Hepatocyte (in vitro differentiated cells): ENCODE measurements at regions not wholly inside any gene's neighbourhood (a gene's known extent, or its start where the extent isn't known, plus 50 kb on each side); places are given as distances from the start of the nearest gene placed in this dataset.

Experiments used
- DNase-seq: peaks from one replicate; pipeline ENCODE4 v3.0.0-alpha.2; 2016; ENCODE audit warnings: low spot score
- H2AFZ ChIP-seq: fragments of 200-600 bp; sonication (generic); 2 replicates; pipeline ENCODE4 v1.6.0; 2016; ENCODE audit warnings: antibody characterized with exemption, mild to moderate bottlenecking
- H3K27ac ChIP-seq: fragments of 200-600 bp; sonication (generic); 2 replicates; pipeline ENCODE4 v1.5.1; 2016; ENCODE audit warnings: mild to moderate bottlenecking
- H3K27me3 ChIP-seq: fragments of 200-600 bp; sonication (generic); 2 replicates; pipeline ENCODE4 v1.6.1; 2016
- H3K36me3 ChIP-seq: fragments of 200-600 bp; sonication (generic); replicated peaks from 2 replicates; pipeline ENCODE4 v1.5.1; 2016; ENCODE audit warnings: low read depth; ENCODE audit not compliant: insufficient read depth
- H3K4me1 ChIP-seq: fragments of 200-600 bp; sonication (generic); 2 replicates; pipeline ENCODE4 v1.5.1; 2016; ENCODE audit warnings: mild to moderate bottlenecking, moderate library complexity; ENCODE audit not compliant: insufficient read depth
- H3K4me2 ChIP-seq: fragments of 200-600 bp; sonication (generic); 2 replicates; pipeline ENCODE4 v1.6.0; 2016
- H3K4me3 ChIP-seq: fragments of 200-600 bp; sonication (generic); 2 replicates; pipeline ENCODE4 v1.5.1; 2016; ENCODE audit warnings: mild to moderate bottlenecking
- H3K79me2 ChIP-seq: fragments of 200-600 bp; sonication (generic); 2 replicates; pipeline ENCODE4 v1.6.0; 2017; ENCODE audit warnings: mild to moderate bottlenecking
- H3K9me2 ChIP-seq: fragments of 200-600 bp; sonication (generic); replicated peaks from 2 replicates; pipeline ENCODE4 v1.6.0; 2017; ENCODE audit warnings: mild to moderate bottlenecking; ENCODE audit not compliant: insufficient read depth
- H3K9me3 ChIP-seq: fragments of 200-600 bp; sonication (generic); 2 replicates; pipeline ENCODE4 v1.5.1; 2016; ENCODE audit warnings: low read depth, mild to moderate bottlenecking
- H4K20me1 ChIP-seq: fragments of 200-600 bp; sonication (generic); 2 replicates; pipeline ENCODE4 v1.6.0; 2016; ENCODE audit warnings: mild to moderate bottlenecking; ENCODE audit not compliant: insufficient read depth, poor library complexity, severe bottlenecking
- EZH2 ChIP-seq: fragments of 200-600 bp; sonication (generic); IDR thresholded peaks from 2 replicates; pipeline ENCODE4 v1.6.1; 2016; ENCODE audit warnings: antibody characterized with exemption, mild to moderate bottlenecking, borderline replicate concordance
- EZH2phosphoT487 ChIP-seq: fragments of 200-600 bp; sonication (generic); IDR thresholded peaks from one replicate; pipeline ENCODE4 v1.6.1; 2018; ENCODE audit warnings: antibody characterized with exemption, mild to moderate bottlenecking, low read depth, moderate library complexity; ENCODE audit not compliant: unreplicated experiment, severe bottlenecking
- WGBS: methylation state at CpG from one replicate; pipeline ENCODE4 v1.1.6; 2016; ENCODE audit warnings: low lambda C conversion rate; ENCODE audit errors: missing lambda C conversion rate; 5-methylcytosine and 5-hydroxymethylcytosine counted together
- TF ChIP-seq, protein P1 (sequence below): fragments of 200-600 bp; sonication (generic); IDR thresholded peaks from 2 replicates; pipeline ENCODE4 v1.5.1; 2016; ENCODE audit warnings: antibody characterized with exemption, mild to moderate bottlenecking; ENCODE audit not compliant: poor library complexity

- Histone ChIP-seq H3K27me3 (no peaks in the 10 kb centered on the region), H3K36me3 (no peaks in the 10 kb centered on the region), H2AFZ (no peak overlapping the region), H3K4me3 (no peak overlapping the region), H3K9me3 (no peaks in the 10 kb centered on the region), H3K4me1 (no peaks in the 10 kb centered on the region), H3K27ac (no peak overlapping the region), H4K20me1 (no peaks in the 10 kb centered on the region), H3K9me2 (no peaks in the 10 kb centered on the region), H3K4me2 (no peak overlapping the region), H3K79me2 (no peaks in the 10 kb centered on the region)
- no peak for TF ChIP-seq EZH2phosphoT487
- no peak for TF ChIP-seq EZH2
- DNase-seq = no peak
- 50% methylated on average over 12 of the region's 12 CpGs for WGBS
Measured at GRCh38 chr10:14468023-14468441, 137.3 kb upstream of the FRMD4A start.

DNA sequence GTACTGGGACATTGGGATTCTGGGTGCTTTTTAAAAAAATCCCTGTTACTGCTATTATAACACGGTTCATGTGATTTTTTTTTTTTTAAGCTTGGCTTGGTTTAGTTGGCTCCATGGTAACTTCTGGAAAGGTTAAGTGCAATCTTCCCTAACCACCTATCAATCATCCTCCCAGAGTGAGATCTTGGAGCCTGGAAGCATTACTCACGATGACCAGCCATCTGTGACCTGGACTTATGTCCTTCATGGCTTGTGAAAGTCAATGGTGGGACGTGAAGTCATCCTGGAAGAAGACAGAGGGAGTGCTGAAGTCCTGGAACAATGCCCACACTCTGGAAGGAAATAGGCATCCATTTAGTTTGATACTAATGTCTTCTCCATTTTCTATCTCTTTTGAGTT, 135.5 kb upstream of the FRMD4A start:
- H2AFZ ChIP-seq = no peak overlapping the region
- no peak for DNase-seq
- TF ChIP-seq EZH2 = no peak
- no peak for TF ChIP-seq EZH2phosphoT487
- TF ChIP-seq, protein P1, sequence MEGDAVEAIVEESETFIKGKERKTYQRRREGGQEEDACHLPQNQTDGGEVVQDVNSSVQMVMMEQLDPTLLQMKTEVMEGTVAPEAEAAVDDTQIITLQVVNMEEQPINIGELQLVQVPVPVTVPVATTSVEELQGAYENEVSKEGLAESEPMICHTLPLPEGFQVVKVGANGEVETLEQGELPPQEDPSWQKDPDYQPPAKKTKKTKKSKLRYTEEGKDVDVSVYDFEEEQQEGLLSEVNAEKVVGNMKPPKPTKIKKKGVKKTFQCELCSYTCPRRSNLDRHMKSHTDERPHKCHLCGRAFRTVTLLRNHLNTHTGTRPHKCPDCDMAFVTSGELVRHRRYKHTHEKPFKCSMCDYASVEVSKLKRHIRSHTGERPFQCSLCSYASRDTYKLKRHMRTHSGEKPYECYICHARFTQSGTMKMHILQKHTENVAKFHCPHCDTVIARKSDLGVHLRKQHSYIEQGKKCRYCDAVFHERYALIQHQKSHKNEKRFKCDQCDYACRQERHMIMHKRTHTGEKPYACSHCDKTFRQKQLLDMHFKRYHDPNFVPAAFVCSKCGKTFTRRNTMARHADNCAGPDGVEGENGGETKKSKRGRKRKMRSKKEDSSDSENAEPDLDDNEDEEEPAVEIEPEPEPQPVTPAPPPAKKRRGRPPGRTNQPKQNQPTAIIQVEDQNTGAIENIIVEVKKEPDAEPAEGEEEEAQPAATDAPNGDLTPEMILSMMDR = no peak
- H3K4me2 ChIP-seq = no peak overlapping the region
- no peaks in the 10 kb centered on the region for H3K27me3 ChIP-seq
- H3K9me3 ChIP-seq = no peaks in the 10 kb centered on the region
- H3K27ac ChIP-seq = no peak overlapping the region
- H3K9me2 ChIP-seq = no peaks in the 10 kb centered on the region
- no peaks in the 10 kb centered on the region for H3K4me1 ChIP-seq
- 89% methylated on average over 3 of the region's 3 CpGs for WGBS
- no peaks in the 10 kb centered on the region for H3K36me3 ChIP-seq
- no peaks in the 10 kb centered on the region for H4K20me1 ChIP-seq
- H3K4me3 ChIP-seq = no peak overlapping the region
- no peaks in the 10 kb centered on the region for H3K79me2 ChIP-seq

DNA sequence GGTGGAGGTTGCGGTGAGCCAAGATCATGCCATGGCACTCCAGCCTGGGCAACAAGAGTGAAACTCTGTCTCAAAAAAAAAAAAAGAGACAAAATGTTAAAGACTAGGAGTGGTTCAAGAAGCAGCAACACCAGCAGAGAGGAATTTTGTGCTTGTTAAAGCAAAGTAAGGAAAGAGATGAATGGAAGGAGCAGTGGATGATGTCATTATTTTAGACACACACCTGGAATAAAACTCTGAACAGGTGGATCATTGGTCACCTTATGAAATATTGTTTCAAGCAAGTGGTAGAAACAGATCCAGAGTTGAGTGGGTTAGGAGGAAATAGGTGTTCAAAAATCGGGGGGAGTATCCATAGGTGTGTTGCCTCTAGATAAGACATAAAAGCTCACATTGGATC, 129.7 kb upstream of the FRMD4A start:
- TF ChIP-seq EZH2phosphoT487 (no peak), EZH2 (no peak)
- TF ChIP-seq, protein P1 = no peak
- Histone ChIP-seq H3K4me1 (no peaks in the 10 kb centered on the region), H3K36me3 (no peaks in the 10 kb centered on the region), H3K9me3 (no peaks in the 10 kb centered on the region), H2AFZ (no peak overlapping the region), H3K79me2 (no peaks in the 10 kb centered on the region), H3K27me3 (no peaks in the 10 kb centered on the region), H4K20me1 (no peaks in the 10 kb centered on the region), H3K4me3 (no peak overlapping the region), H3K9me2 (no peaks in the 10 kb centered on the region), H3K27ac (no peak overlapping the region), H3K4me2 (no peak overlapping the region)
- DNase-seq = no peak
- WGBS = 88% methylated on average over 2 of the region's 2 CpGs

GRCh38 chr10:14459665-14460064, 128.9 kb upstream of the FRMD4A start:
- Histone ChIP-seq H4K20me1 (no peaks in the 10 kb centered on the region), H3K27me3 (no peaks in the 10 kb centered on the region), H2AFZ (no peak overlapping the region), H3K79me2 (no peaks in the 10 kb centered on the region), H3K36me3 (no peaks in the 10 kb centered on the region), H3K4me2 (no peak overlapping the region), H3K4me3 (no peak overlapping the region), H3K9me2 (no peaks in the 10 kb centered on the region), H3K4me1 (no peaks in the 10 kb centered on the region), H3K27ac (no peak overlapping the region), H3K9me3 (no peaks in the 10 kb centered on the region)
- TF ChIP-seq, protein P1 = no peak
- TF ChIP-seq EZH2phosphoT487 = no peak
- WGBS = 43% methylated on average over 2 of the region's 2 CpGs
- no peak for DNase-seq
